ENCODE measurements at regions not wholly inside any gene's neighbourhood (a gene's known extent, or its start where the extent isn't known, plus 50 kb on each side); places are given as distances from the start of the nearest gene placed in this dataset.
A peak's percentile ranks its signal among the peaks of the same experiment; 100 is the strongest.

GRCh38 chr3:39000008-39000450 lies 51.7 kb downstream of the SCN11A start:
- DNase-seq = peak in 1 of 2 experiments; percentile 3

DNA sequence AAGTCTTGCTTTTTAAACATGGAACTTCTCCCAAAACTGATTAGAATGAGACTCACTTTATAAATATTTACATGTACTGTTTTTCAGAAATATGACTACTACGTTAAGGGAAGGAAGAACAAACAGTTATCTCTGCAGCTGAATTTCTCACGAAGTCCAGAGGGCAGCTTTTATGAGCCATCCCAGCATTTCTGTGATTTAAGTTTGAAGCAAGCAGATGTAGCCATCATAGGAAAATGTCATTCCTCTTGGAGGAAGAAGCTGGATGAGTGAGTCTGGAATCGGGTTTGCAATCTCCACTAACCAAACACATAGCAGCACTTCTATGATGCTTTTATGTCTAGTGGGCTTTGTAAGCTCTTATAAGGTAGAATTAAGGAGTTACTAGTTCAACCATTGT lies 53.7 kb downstream of the SCN11A start:
- DNase-seq = no peak

DNA sequence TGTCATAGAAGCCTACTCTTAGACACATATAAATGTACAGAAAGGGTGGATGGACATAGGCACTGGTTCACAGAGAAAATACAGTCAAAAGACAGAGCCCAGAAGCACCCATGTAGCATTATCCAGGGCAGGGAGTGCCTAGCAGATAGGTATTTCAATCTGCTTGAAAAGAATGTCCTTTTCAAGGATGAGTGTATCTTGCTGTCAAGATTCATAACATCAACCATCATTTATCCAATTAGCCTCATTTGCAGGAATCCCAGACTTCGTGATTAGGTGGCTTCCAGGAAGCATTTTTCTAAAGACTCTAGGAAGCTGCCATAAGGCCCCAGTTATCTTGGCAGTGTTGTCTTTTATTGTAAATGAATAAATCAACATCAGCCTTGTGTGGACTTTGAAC lies 55.6 kb downstream of the SCN11A start:
- no peak for DNase-seq

- no peak for DNase-seq
These were observed 57.5 kb downstream of the SCN11A start for GRCh38 chr3:38994251-38994650.

GRCh38 chr3:38992117-38992760 lies 59.5 kb downstream of the SCN11A start:
- no peak for DNase-seq

DNA sequence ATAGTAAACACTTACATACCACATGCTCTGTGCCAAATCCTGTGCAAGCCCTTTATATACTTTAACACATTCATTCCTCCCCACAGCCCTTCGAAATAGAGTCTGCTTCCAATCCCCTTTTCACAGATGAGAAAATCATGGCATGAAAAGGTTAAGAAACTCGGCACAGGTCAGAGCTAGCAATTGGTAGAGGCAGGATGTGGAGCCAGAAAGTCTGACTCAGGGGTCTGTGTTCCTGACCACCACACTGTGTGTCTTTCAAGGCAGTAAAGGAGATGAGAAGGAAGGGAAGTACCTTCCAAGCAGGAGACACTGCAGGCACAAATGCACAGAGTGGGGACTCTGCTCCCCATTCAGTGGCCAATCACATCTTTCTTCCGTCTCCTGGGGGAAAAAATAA lies 61.1 kb downstream of the SCN11A start:
- DNase-seq = no peak

DNA sequence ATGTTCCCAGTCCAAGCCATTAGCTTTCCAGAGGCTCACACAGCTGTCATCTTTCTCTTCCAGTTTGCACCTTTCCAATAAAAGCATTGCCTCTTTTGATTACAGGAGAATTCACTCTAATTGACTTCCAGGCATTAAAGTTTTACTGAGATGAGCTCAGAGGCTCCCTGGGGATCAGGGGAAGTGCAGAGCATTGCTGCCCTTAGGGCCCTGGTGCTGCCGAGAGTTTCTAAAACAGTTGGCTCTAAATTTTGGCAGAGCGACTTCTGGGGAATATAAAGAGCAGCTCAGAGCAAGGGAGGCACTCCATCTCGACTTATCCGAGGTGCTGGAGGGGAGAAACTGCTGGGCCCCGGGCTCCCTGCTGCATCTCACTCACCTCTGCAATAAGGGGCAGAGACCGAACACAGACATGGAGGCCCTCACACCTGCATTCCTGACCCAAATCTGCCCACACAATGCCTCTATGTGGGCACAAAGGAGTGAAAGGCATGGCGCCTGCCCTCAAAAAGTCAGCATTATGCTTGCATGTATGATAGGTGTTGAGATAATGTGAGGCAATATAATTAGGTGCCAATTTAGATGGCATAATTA lies 61.7 kb downstream of the SCN11A start:
- no peak for DNase-seq

GRCh38 chr3:38988955-38989354 lies 62.8 kb downstream of the SCN11A start:
- no peak for DNase-seq

DNA sequence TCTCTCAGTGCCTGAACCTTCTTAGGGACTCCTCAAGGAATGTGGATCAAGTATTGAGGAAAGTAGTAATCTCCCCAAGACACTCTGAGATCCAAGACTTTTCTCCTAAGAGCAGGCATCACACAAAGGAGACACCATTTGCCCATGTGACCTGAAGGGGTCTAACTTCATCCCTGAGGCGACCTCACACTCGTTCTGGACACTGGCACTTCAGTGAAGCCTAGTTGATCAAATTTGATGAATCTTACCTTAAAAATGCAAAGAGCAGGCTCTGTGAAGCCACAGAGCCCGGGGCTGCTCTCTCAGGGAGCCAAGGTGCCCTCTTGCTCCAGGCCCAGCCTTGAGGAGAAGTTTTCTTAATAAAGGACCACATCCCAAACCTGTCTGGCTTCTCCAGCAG lies 64.3 kb downstream of the SCN11A start:
- DNase-seq = no peak

- DNase-seq = no peak
These were observed 64.8 kb downstream of the SCN11A start for GRCh38 chr3:38986901-38987300.

- no peak for DNase-seq
These were observed 65.8 kb downstream of the SCN11A start for GRCh38 chr3:38985981-38986380.

DNA sequence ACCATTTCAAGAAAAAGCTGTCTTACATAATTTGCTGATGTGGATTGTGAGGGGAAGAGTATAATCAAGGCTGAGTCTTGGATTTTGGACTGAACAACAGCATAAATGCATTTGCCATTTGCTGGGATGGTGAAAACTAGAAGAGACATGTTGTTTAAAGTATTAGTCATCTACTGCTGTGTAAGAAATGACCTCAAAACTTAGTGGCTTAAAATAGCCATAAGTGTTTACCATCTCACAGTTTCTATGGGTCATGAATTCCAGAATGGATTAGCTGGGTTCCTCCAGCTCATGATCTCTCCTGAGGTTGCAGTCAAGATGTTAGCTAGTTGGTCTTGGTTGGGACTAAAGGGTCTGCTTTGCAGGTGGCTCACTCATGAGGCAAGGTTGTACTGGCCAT lies 66.2 kb downstream of the SCN11A start:
- no peak for DNase-seq

DNA sequence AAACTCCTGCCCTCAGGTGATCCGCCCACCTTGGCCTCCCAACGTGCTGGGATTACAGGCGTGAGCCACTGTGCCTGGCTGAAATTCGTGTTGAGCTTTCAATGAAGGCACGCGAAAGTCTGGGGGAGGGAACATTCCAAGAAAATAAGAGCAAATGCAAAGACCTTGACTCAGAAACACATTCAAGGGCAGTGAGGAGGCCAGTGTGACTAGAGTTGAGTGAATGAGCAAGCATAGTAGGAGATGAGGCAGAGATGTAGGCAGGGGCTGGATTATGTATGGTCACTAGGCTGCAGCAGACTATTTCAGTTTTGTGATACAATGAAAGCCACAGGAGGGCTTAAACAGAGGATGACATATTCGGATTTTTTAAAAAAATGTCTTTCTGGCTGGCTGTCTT lies 67.0 kb downstream of the SCN11A start:
- DNase-seq = no peak

DNA sequence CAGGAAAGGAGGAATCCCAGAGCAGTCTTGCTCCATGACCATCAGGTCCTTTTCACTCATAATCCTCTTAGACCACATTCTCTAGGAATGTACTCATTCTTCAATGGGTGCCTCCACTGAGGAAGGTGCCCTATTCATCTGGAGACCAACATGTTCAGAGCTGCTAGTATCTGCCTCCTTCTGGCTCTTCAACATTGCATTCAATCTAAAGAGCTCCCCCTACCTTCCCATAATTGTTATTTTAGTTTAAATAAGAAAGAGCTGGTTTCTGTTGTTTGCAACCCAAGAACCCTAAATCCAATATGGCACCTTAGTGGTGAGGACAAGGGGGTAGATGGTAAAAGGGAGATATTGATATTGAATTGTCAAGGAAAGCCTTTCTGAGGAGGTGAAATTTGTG lies 67.6 kb downstream of the SCN11A start:
- DNase-seq = no peak

DNA sequence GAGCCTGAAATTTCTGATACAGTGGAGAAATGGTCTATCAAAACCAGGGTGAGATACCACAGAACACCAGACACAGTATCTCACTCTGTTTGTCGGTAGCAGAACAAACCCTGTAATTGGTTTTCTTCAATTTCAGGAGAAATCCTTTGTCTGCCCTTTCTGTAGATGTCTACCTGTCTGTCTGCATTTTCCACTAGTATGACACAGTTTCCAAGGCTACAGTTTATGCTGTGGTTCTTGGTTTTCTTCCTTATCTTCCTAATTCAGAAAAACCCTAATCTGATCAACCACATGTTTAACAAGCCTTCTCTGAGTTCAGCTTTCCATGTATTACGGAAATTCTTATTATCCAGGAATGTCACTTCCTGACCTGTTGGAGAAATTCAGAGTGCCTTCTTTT lies 70.8 kb downstream of the SCN11A start:
- no peak for DNase-seq

- DNase-seq = no peak
These were observed 73.0 kb downstream of the SCN11A start for GRCh38 chr3:38978729-38979128.

- DNase-seq = no peak
These were observed 80.7 kb downstream of the SCN11A start for GRCh38 chr3:38970851-38971638.

DNA sequence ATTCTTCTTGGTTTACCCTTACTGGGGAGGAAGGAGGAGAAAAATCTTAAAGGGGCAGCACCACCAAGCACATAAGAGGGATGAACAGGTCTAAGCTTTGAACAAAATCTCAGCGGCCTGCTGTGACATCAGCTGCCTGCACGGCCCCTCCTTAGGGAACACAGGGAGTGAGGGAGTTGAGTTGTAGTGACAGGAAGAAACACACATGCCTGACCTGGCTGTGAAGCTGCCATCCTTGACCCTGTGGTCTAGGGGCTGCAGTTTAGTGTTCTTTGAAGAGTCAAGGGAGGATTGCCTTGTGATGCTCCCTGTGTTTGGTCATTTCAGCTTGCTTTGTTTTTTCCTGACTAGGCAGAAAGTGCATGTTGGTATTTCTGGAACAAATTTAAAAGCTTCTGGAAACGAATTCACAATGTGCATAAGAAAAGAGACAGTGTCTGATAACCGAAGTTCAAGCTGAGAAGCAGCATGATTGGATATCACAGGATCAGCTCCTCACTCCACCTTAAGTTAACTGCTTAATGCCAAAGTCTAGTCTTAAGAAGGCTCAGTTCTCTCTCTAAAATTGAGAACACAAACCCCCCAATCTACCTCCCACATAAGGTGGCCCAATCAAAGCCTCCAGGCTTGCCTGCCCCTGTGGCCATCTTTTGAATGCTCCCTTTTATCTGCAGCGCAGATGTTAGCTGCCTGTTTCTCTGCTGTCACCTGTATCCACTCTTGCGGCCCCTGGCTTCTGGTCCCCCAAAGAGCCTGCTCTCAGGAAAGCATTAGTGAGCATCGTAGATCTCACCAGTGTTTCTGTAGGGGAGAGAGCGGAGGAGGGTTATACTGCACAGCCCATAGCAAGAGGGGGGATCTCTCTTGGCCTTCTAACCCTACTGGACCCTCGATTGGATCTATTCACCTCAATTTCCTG lies 82.2 kb downstream of the SCN11A start:
- DNase-seq = no peak

GRCh38 chr3:38968891-38969290 lies 82.9 kb downstream of the SCN11A start:
- no peak for DNase-seq

DNA sequence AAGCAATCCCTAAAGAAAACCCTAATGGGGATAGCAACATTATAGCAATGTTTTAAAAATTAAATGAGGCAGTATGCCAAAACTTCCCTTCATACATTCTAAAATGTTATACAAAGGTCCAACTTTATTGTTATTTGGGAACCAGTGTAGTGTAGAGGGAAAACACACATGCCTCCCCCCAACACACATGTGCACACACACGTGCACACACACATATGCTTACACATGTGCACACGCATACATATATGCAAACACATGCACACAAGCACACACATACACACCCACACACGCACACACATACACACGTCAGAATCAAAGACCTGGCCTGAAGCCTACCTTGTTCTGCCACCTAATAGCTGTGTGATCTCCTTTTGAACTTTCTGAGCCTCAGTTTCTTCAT lies 83.3 kb downstream of the SCN11A start:
- no peak for DNase-seq

GRCh38 chr3:38967693-38967989 lies 84.1 kb downstream of the SCN11A start:
- no peak for DNase-seq

GRCh38 chr3:38966811-38967692 lies 84.7 kb downstream of the SCN11A start:
- DNase-seq = no peak
